Pulmonary artery endothelial cell (primary cell): ENCODE measurements at regions not wholly inside any gene's neighbourhood (a gene's known extent, or its start where the extent isn't known, plus 50 kb on each side); places are given as distances from the start of the nearest gene placed in this dataset.

ENCODE experiments used
- DNase-seq: peaks from one replicate; pipeline ENCODE4 v3.0.0-alpha.2; 2011; ENCODE audit warnings: low read depth, low spot score

DNA sequence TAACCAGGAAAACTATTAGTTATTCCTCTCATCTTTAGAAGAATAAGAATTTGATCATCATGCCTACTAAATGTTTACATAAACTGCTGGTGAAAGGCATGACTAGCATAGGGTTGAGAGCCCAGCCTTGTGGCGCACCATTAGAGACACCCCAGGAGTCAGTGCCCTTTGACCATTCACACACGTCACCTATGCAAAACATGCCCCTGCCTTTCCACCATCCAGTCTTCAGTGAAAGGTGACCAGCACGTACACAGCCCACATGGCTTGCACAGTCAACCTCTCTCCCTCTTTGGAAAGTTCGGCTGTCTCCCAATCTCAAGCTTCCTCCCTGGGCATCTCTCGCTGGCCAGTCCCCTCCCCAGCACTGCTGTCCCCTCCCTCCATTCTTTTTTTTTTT is 150.3 kb downstream of the ENGASE start:
- no peak for DNase-seq

- DNase-seq: no peak
These were observed 149.9 kb downstream of the ENGASE start for GRCh38 chr17:79224476-79224875.

- DNase-seq: no peak
These were observed 149.3 kb downstream of the ENGASE start for GRCh38 chr17:79223953-79224352.

DNA sequence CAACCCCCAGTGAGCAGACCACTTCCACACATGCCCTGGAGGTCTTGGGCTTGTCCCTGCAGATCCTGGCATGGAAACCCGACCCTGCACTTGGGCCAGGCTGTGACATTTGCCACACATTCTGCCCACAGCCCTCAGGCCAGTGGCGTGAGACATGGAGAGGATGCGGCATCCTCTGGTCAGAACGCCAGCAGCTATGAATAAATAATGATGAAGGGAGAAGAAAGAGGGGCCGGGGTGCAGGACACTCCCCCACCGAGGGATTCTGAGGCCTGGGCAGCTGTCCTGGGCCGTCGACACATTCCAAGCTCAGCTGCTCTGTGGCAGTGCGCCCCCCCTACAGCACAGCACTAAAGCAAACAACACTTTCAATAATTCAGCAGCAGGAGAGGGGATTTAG is 148.8 kb downstream of the ENGASE start:
- DNase-seq: no peak

DNA sequence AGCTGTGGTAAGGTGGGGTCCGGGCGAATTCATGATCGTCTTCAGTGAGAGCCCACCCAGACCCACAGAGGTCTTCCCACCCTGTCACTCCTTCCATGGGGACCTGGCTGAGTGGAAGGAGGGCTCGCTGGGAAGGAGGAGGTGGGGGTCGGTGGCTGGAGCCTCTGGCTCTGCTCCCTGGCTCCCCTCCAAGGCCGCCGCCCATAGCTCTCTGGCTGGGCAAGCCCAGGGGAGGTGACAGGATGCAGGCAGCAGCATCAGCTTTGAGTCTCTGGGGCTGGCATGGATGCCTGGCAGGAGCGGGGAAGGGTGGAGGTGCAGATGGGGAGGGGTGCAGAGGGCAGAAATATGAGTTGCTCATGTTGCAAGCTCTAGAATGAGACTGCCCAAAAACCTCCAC is 147.0 kb downstream of the ENGASE start:
- DNase-seq: no peak

- no peak for DNase-seq
These were observed 146.2 kb downstream of the ENGASE start for GRCh38 chr17:79220713-79221291.

DNA sequence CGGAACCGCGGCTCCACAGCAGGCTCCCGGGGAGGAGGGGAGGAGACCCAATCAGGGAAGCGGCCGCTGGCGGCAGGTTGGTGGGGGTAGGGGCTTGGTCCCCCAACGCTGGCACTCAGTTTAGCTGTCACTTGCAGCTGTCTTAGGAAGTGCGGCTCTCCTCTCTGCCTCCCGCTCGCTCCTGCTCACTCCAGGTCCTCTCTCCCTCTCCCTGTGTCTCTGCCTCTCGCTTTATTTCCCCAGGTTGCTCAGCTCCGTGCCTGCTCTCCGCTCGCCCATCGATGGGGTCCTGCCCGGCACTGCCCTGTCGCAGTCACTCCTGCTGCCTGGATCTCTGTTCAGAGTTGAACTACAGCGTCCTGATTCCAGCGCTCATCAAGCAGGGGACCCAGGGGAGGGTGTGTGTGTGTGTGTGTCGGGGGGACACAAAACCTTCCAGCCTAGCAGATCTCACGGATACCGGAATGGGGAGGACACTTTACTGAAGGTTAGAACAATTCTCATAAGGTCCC is 145.6 kb downstream of the ENGASE start:
- DNase-seq: no peak

GRCh38 chr17:79219208-79219935 is 144.7 kb downstream of the ENGASE start:
- no peak for DNase-seq

- no peak for DNase-seq
These were observed 144.2 kb downstream of the ENGASE start for GRCh38 chr17:79218825-79219200.

- no peak for DNase-seq
These were observed 143.7 kb downstream of the ENGASE start for GRCh38 chr17:79218175-79218824.

DNA sequence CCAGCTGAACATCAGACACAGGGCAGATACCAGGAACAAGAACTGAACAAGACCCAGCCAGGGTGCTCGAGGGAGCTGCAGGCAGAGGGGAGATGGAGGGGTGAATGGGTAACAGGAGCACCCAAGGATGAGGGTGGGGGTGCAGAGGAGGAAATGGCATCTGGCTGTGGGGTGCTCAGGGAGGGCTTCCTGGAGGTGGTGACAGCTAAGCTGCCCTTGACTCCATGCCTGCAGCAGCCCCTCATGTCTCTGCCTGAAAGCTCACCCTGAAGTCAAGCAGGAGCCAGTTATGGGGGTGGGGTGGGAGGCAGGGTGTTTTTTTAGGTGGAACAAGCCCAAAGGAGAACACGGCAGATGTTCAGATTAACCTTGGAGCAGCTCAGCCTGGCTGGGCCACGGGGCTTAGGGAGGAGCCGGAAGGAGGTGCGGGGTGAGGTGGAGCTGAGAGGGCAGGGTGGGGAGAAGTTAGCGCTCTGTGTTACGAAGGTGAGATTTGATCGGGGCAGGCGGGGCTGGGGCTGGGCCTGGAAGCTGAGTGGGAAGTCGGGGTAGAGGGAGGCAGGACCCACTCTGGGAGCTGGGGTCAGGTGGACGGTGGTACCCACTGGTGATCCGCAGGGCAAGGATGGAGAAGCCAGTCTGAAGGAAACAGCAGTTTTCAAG is 143.0 kb downstream of the ENGASE start:
- no peak for DNase-seq

- no peak for DNase-seq
These were observed 142.2 kb downstream of the ENGASE start for GRCh38 chr17:79216826-79217225.

DNA sequence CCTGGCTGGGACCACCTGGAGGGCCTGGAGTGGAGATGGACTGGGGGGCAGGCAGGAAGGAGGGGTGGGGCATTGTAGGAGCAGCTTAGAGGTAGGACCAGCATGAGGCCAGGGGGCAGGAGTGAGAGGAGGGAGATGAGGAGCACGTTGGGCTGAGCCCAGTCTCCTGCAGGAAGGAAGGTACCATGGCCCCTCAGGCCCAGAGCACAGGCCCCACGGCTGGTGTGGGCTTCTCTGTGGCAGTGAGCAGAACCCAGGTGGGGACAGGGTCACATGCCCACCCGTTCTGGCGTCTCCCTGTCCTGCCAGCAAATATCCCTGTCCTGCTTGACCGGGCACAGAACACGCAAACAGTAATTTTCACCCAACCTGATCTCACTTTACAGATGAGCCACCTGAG is 141.8 kb downstream of the ENGASE start:
- DNase-seq: no peak

DNA sequence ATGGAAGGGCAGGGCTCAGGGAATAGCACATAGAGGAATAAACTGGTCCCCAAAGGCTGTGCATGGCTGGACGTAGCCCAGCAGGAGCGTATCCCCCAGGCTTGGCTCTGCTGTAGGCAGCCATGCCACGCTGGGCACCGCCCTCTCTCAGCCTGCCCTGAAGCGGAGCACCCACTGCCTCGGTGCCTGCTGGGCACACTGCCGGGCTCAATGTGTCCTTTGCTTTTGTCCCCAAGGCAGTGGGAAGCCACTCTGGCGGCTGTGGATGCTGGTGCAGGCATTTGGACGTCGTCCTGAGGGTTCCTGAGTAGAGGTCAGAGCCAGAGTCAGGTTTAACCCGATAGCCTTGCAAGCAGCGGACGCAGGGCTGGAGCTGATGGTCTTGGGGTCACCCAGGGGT is 141.0 kb downstream of the ENGASE start:
- no peak for DNase-seq

GRCh38 chr17:79214940-79215604 is 140.4 kb downstream of the ENGASE start:
- no peak for DNase-seq

- no peak for DNase-seq
These were observed 139.8 kb downstream of the ENGASE start for GRCh38 chr17:79214459-79214858.

GRCh38 chr17:79213305-79213704 is 138.7 kb downstream of the ENGASE start:
- no peak for DNase-seq

- DNase-seq: no peak
These were observed 137.8 kb downstream of the ENGASE start for GRCh38 chr17:79212149-79213087.

DNA sequence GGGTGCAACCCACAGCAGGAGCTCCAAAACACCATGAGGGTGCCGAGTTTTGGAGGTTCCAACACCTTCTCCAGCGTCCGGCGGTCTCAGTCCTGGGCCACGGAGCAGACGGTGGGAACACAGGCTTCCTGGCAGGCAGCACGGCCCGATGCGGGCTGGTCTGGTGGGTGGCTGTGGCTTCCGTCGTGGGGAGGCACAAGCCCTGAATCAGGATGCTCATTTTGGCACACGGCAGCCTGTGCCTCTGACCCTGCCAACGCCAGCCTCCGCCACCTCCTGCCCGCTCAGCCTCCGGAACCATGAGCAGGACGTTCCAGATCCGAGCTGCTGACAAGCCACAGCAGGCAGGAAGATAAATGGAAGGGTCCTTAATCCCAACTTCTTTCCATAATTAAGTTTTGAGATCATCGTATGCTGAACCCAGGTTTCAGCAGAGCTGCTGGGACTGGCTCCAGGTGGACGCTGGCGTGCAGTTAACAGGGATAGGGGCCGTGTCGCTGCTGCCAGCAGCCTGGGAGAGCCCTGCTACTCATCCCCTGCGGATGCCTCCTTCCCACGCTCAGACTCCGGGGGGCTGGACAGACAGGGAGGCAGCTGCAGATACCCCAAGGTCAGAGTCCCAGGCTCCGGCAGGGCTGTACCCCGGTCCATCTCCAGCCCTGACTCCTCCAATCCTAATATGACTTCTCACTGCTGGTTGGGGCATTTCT is 136.6 kb downstream of the ENGASE start:
- DNase-seq: no peak

- no peak for DNase-seq
These were observed 136.0 kb downstream of the ENGASE start for GRCh38 chr17:79210638-79211037.
